Nephron (organoid): ENCODE measurements at regions not wholly inside any gene's neighbourhood (a gene's known extent, or its start where the extent isn't known, plus 50 kb on each side); places are given as distances from the start of the nearest gene placed in this dataset.

ENCODE experiments used
- H3K27ac Mint-ChIP-seq, 3 experiments: 2 replicates each; pipeline ENCODE4 v1.8.0; 2020; ENCODE audit warnings: mixed read lengths in 3 of 3, mild to moderate bottlenecking in 2 of 3, moderate library complexity in 1 of 3
- H3K27me3 Mint-ChIP-seq: 2 replicates; pipeline ENCODE4 v1.8.0; 2021; ENCODE audit warnings: low read depth, mild to moderate bottlenecking, moderate library complexity, mixed read lengths
- H3K36me3 Mint-ChIP-seq: 2 replicates; pipeline ENCODE4 v1.8.0; 2020; ENCODE audit warnings: low read depth, mixed read lengths
- H3K4me1 Mint-ChIP-seq: 2 replicates; pipeline ENCODE4 v1.8.0; 2020; ENCODE audit warnings: mixed read lengths
- H3K4me3 Mint-ChIP-seq, 3 experiments: 2 replicates each; pipeline ENCODE4 v1.8.0; 2020; ENCODE audit warnings: mild to moderate bottlenecking in 3 of 3, mixed read lengths in 3 of 3, moderate library complexity in 2 of 3
- H3K9me3 Mint-ChIP-seq: 2 replicates; pipeline ENCODE4 v1.8.0; 2020; ENCODE audit warnings: mixed read lengths
- TF ChIP-seq, protein P1 (sequence below), 3 experiments: fragments of 200-600 bp; sonication (generic); IDR thresholded peaks; one replicate each; pipeline ENCODE4 v1.5.0; 2021; ENCODE audit warnings: antibody characterized with exemption in 3 of 3; ENCODE audit not compliant: unreplicated experiment in 3 of 3

DNA sequence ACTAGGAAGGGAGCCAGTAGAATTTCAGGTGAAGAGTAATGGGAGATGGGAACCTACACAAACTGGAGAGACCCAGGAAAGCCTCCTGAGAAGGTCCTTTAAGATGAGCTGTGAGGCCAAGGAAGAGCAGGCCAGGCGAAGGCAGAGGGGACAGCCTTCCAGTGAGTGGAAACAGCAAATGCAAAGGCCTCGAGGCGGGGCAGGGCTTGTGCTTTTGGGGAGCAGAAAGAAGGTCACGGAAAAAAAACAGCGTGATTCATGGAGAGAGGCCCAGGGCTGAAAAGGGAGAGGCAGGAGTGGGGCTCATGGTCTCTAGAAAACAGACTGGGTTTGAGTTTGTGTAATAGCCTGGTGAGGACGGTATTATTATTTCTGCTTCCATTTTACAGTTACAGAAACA is 386.5 kb upstream of the ASIC2 start:
- TF ChIP-seq, protein P1, sequence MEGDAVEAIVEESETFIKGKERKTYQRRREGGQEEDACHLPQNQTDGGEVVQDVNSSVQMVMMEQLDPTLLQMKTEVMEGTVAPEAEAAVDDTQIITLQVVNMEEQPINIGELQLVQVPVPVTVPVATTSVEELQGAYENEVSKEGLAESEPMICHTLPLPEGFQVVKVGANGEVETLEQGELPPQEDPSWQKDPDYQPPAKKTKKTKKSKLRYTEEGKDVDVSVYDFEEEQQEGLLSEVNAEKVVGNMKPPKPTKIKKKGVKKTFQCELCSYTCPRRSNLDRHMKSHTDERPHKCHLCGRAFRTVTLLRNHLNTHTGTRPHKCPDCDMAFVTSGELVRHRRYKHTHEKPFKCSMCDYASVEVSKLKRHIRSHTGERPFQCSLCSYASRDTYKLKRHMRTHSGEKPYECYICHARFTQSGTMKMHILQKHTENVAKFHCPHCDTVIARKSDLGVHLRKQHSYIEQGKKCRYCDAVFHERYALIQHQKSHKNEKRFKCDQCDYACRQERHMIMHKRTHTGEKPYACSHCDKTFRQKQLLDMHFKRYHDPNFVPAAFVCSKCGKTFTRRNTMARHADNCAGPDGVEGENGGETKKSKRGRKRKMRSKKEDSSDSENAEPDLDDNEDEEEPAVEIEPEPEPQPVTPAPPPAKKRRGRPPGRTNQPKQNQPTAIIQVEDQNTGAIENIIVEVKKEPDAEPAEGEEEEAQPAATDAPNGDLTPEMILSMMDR (IDR thresholded peaks at IDR 0.05; ENCODE audit: unreplicated experiment in 3 of 3): no peak
- peaks cover 6% of the 10 kb centered on the region for H3K4me1 Mint-ChIP-seq
- no peak overlapping the region for H3K27ac Mint-ChIP-seq
- no peaks in the 10 kb centered on the region for H3K9me3 Mint-ChIP-seq
- H3K36me3 Mint-ChIP-seq: no peaks in the 10 kb centered on the region
- no peak overlapping the region for H3K4me3 Mint-ChIP-seq
- H3K27me3 Mint-ChIP-seq: peaks cover 11% of the 10 kb centered on the region

DNA sequence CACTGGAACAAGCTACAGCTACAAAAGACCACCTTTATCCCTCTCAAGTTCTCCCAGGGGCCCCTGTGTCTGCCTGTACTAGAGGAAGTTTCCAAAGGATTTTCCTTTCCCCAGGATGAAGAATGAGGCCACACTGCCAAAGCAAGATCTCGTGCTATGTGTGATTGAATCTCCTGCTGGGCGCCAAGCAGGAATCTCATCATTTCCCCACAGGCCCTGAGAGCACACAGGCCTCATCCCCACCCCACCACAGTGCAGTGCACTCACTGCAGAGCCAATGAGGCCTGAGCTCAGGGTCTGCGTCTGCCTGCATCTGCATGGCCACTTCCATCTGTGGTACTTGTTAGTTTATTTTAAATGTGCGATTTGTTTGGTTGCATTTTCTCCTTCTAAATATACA is 387.4 kb upstream of the ASIC2 start:
- no peak overlapping the region for H3K27ac Mint-ChIP-seq
- no peak overlapping the region for H3K4me3 Mint-ChIP-seq
- TF ChIP-seq, protein P1 (IDR thresholded peaks at IDR 0.05; ENCODE audit: unreplicated experiment in 3 of 3): no peak
- H3K9me3 Mint-ChIP-seq: no peaks in the 10 kb centered on the region
- H3K36me3 Mint-ChIP-seq: no peaks in the 10 kb centered on the region
- peaks cover 9% of the 10 kb centered on the region for H3K27me3 Mint-ChIP-seq
- H3K4me1 Mint-ChIP-seq: peaks cover 6% of the 10 kb centered on the region

DNA sequence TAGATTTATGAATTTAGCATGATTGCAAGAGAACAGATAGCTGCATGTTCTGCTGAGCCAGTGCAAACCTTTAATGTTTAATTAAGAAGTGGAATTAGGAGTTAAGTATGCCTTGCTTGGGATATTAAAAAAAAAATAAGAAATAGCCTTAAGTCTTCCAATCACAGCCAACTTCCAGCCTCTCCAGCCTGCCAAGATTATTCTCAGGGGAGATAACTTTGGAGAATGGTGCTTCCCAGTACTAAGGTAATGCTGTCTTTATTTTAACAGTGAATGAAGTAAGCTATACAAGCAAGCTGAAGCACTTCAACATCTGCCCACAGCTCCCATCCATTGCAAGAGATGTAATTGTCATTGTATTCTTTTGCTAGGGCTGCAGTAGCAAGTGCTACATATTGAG is 389.5 kb upstream of the ASIC2 start:
- no peak overlapping the region for H3K4me3 Mint-ChIP-seq
- TF ChIP-seq, protein P1 (IDR thresholded peaks at IDR 0.05; ENCODE audit: unreplicated experiment in 3 of 3): no peak
- no peaks in the 10 kb centered on the region for H3K36me3 Mint-ChIP-seq
- no peaks in the 10 kb centered on the region for H3K9me3 Mint-ChIP-seq
- H3K4me1 Mint-ChIP-seq: peaks cover 7% of the 10 kb centered on the region
- peaks cover 16% of the 10 kb centered on the region for H3K27me3 Mint-ChIP-seq
- H3K27ac Mint-ChIP-seq: no peak overlapping the region

DNA sequence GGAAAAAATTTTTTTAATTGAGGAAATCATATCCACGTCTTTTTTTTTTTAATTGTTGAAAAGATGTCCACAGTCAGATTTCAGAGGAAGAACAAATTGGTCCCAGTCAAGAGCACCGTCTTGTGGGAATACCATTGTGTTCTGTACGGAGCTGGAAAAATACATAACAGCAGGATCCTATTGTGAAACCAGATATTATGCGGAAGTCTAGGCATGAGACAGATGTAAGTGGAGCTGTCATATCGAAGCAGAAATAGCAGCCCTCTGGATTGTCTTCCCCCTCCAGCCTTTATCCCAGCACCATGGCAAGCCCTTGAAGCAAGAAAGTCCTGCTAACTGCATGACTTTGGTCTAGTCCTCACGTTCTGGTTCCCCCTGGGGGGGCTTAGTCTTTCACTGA is 391.6 kb upstream of the ASIC2 start:
- no peak overlapping the region for H3K4me3 Mint-ChIP-seq
- H3K9me3 Mint-ChIP-seq: no peaks in the 10 kb centered on the region
- H3K4me1 Mint-ChIP-seq: peaks cover 11% of the 10 kb centered on the region
- no peak overlapping the region for H3K27ac Mint-ChIP-seq
- no peaks in the 10 kb centered on the region for H3K36me3 Mint-ChIP-seq
- TF ChIP-seq, protein P1 (IDR thresholded peaks at IDR 0.05; ENCODE audit: unreplicated experiment in 3 of 3): no peak
- peaks cover 18% of the 10 kb centered on the region for H3K27me3 Mint-ChIP-seq

DNA sequence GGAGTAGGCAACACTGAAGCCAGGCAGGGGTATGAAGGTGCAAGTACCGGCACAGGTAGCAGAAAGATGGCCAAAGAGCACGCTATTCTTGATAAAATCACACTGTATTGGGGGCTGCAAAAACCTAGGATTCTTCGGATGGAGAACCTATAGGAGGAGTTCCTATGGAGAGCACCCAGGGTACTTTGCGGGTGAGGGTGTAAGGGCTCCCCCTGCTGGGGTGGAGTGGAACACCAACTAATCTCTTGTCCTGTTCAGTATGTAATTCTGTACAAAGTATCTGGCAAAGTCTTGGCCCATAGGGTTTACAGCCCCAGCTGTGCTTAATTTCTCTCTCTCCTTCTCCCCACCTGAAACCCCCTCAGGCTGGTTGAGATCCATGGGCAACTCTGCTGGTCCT is 393.1 kb upstream of the ASIC2 start:
- H3K9me3 Mint-ChIP-seq: no peaks in the 10 kb centered on the region
- TF ChIP-seq, protein P1 (IDR thresholded peaks at IDR 0.05; ENCODE audit: unreplicated experiment in 3 of 3): peak in 2 of 3 experiments; percentile 12 to 13
- H3K27ac Mint-ChIP-seq: no peak overlapping the region
- H3K27me3 Mint-ChIP-seq: peaks cover 18% of the 10 kb centered on the region
- H3K4me1 Mint-ChIP-seq: peaks cover 11% of the 10 kb centered on the region
- H3K36me3 Mint-ChIP-seq: no peaks in the 10 kb centered on the region
- no peak overlapping the region for H3K4me3 Mint-ChIP-seq

DNA sequence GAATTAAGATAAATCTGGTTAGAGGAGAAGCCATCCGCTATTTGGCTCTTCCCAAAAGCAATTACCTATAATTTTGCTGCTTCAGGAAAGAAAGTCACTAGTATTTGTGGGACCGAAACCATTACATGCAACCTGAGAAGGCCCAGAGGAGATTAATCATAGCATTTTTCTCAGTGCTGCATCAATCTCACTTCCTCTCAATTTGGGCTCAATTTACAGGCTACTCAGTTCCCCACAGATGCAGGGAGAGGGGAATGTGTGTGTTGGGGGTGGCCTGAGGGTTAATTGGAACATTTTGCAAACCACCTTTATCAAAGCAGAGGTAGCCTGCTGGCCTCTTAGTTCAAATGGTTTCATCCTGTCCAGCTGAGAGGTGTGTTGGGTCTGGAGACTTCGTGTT is 394.7 kb upstream of the ASIC2 start:
- Mint-ChIP-seq H3K4me3 (no peak overlapping the region), H3K4me1 (peaks cover 5% of the 10 kb centered on the region), H3K9me3 (no peaks in the 10 kb centered on the region), H3K36me3 (no peaks in the 10 kb centered on the region), H3K27ac (no peak overlapping the region), H3K27me3 (peaks cover 18% of the 10 kb centered on the region)
- TF ChIP-seq, protein P1 (IDR thresholded peaks at IDR 0.05; ENCODE audit: unreplicated experiment in 3 of 3): no peak
